Upper lobe of left lung (tissue), 6 donors: ENCODE measurements at regions not wholly inside any gene's neighbourhood (a gene's known extent, or its start where the extent isn't known, plus 50 kb on each side); places are given as distances from the start of the nearest gene placed in this dataset.

Experiments used
- ATAC-seq, 2 donors: fragments of 200-7000 bp; cut with Tn5 transposase; one replicate each; pipeline ENCODE4 v1.9.1; 2022; ENCODE audit warnings: mild to moderate bottlenecking in 2 of 2, moderate library complexity in 2 of 2; ENCODE audit not compliant: low FRiP score in 2 of 2
- DNase-seq, 2 donors: peaks; one replicate each; pipeline ENCODE4 v3.0.0-alpha.2; 2019 to 2020
- H3K27ac ChIP-seq, 4 donors: fragments of 200-600 bp; sonication (generic); one replicate each; pipeline ENCODE4 v1.5.1; 2016 to 2019
- H3K27me3 ChIP-seq, 4 donors: fragments of 200-600 bp; sonication (generic); one replicate each; pipeline ENCODE4 v1.5.1; 2017 to 2019
- H3K36me3 ChIP-seq, 4 donors: fragments of 200-600 bp; sonication (generic); one replicate each; pipeline ENCODE4 v1.5.1; 2016 to 2019
- H3K4me1 ChIP-seq, 4 donors: fragments of 200-600 bp; sonication (generic); one replicate each; pipeline ENCODE4 v1.5.1; 2018 to 2019
- H3K4me3 ChIP-seq, 4 donors: fragments of 200-600 bp; sonication (generic); one replicate each; pipeline ENCODE4 v1.5.1; 2017 to 2019; ENCODE audit warnings: mild to moderate bottlenecking in 2 of 4, moderate library complexity in 1 of 4
- H3K9me3 ChIP-seq, 4 donors: fragments of 200-600 bp; sonication (generic); one replicate each; pipeline ENCODE4 v1.5.1; 2018 to 2019
- CTCF ChIP-seq, 6 experiments: fragments of 450-650 bp in 4 of 6; fragments of 200-600 bp in 2 of 6; sonication (generic) in 2 of 6; IDR thresholded peaks; one replicate each; pipeline ENCODE4 v1.5.1; 2016 to 2019; ENCODE audit warnings: antibody characterized with exemption in 6 of 6
- EP300 ChIP-seq, 4 donors: sonication (generic); formaldehyde crosslinking; IDR thresholded peaks; one replicate each; pipeline ENCODE4 v1.5.1; 2017; ENCODE audit warnings: antibody characterized with exemption in 4 of 4, control low read depth in 2 of 4
- POLR2A ChIP-seq, 4 donors: fragments of 450-650 bp; IDR thresholded peaks; one replicate each; pipeline ENCODE4 v1.5.1; 2016 to 2017; ENCODE audit warnings: antibody characterized with exemption in 4 of 4, mild to moderate bottlenecking in 2 of 4
- POLR2AphosphoS5 ChIP-seq, 2 donors: sonication (generic); formaldehyde crosslinking; IDR thresholded peaks; one replicate each; pipeline ENCODE4 v1.5.1; 2017; ENCODE audit warnings: antibody characterized with exemption in 2 of 2
- WGBS, 2 donors: methylation state at CpG; one replicate each; pipeline ENCODE4 v1.1.5; 2017 to 2018; 5-methylcytosine and 5-hydroxymethylcytosine counted together
- donor health status: DM: no; HTN: no; CAD: no; lungs with moderate emphysema.
- donor health status: DM: no; HTN: yes; CAD: no; lungs with severe emphysema.

GRCh38 chr22:27127911-27128310 is 470.5 kb downstream of the MIAT start:
- TF ChIP-seq CTCF (IDR thresholded peaks at IDR 0.05) = no peak
- DNase-seq (no peak), ATAC-seq (no peak)
- Histone ChIP-seq H3K4me3 (no peak overlapping the region), H3K27ac (no peak overlapping the region), H3K36me3 (no peaks in the 10 kb centered on the region), H3K9me3 (no peaks in the 10 kb centered on the region), H3K4me1 (peaks cover 0 to 3% (median 0%) of the 10 kb centered on the region in 4 donors), H3K27me3 (no peaks in the 10 kb centered on the region)
- 70 to 76% methylated on average over 5 of the region's 5 CpGs for WGBS, 2 donors

GRCh38 chr22:27128461-27129085 is 471.2 kb downstream of the MIAT start:
- ATAC-seq = peak in 1 of 2 donors; percentile 23
- Histone ChIP-seq H3K27me3 (no peaks in the 10 kb centered on the region), H3K36me3 (no peaks in the 10 kb centered on the region), H3K4me3 (no peak overlapping the region), H3K9me3 (no peaks in the 10 kb centered on the region), H3K27ac (no peak overlapping the region), H3K4me1 (peaks cover 0 to 3% (median 0%) of the 10 kb centered on the region in 4 donors)
- TF ChIP-seq POLR2AphosphoS5 (IDR thresholded peaks at IDR 0.05) (no peak), CTCF (IDR thresholded peaks at IDR 0.05) (no peak), EP300 (IDR thresholded peaks at IDR 0.05) (no peak), POLR2A (IDR thresholded peaks at IDR 0.05) (no peak)
- DNase-seq = no peak
- 54 to 62% methylated on average over 9 of the region's 9 CpGs for WGBS, 2 donors

- no peaks in the 10 kb centered on the region for H3K9me3 ChIP-seq
- H3K27me3 ChIP-seq = no peaks in the 10 kb centered on the region
- peaks cover 0 to 4% (median 1%) of the 10 kb centered on the region in 4 donors for H3K4me1 ChIP-seq
- no peak for DNase-seq
- 78 to 92% methylated on average over 2 of the region's 2 CpGs for WGBS, 2 donors
- peak in 1 of 2 donors; percentile 41 for ATAC-seq
- H3K27ac ChIP-seq = no peak overlapping the region
- no peak overlapping the region for H3K4me3 ChIP-seq
- TF ChIP-seq POLR2A (IDR thresholded peaks at IDR 0.05) (no peak), POLR2AphosphoS5 (IDR thresholded peaks at IDR 0.05) (no peak), EP300 (IDR thresholded peaks at IDR 0.05) (no peak), CTCF (IDR thresholded peaks at IDR 0.05) (no peak)
- H3K36me3 ChIP-seq = no peaks in the 10 kb centered on the region
Observed at GRCh38 chr22:27129266-27129665, 471.9 kb downstream of the MIAT start.

- no peak for TF ChIP-seq CTCF (IDR thresholded peaks at IDR 0.05)
- no peak for TF ChIP-seq POLR2A (IDR thresholded peaks at IDR 0.05)
- no peak for TF ChIP-seq POLR2AphosphoS5 (IDR thresholded peaks at IDR 0.05)
- no peak for TF ChIP-seq EP300 (IDR thresholded peaks at IDR 0.05)
- no peak for DNase-seq
- no peak overlapping the region for H3K27ac ChIP-seq
- WGBS, 2 donors = 79% methylated on average over 4 of the region's 4 CpGs
- no peak overlapping the region for H3K4me3 ChIP-seq
- H3K27me3 ChIP-seq = no peaks in the 10 kb centered on the region
- no peak for ATAC-seq
- no peaks in the 10 kb centered on the region for H3K9me3 ChIP-seq
- no peaks in the 10 kb centered on the region for H3K36me3 ChIP-seq
- peaks cover 0 to 12% (median 1%) of the 10 kb centered on the region in 4 donors for H3K4me1 ChIP-seq
Observed at GRCh38 chr22:27130906-27131305, 473.5 kb downstream of the MIAT start.

GRCh38 chr22:27131346-27131745 is 474.0 kb downstream of the MIAT start:
- Histone ChIP-seq H3K9me3 (no peaks in the 10 kb centered on the region), H3K27me3 (no peaks in the 10 kb centered on the region), H3K27ac (no peak overlapping the region), H3K4me3 (no peak overlapping the region), H3K4me1 (peaks cover 0 to 12% (median 1%) of the 10 kb centered on the region in 4 donors), H3K36me3 (no peaks in the 10 kb centered on the region)
- no peak for ATAC-seq
- 63 to 72% methylated on average over 4 of the region's 4 CpGs for WGBS, 2 donors
- no peak for DNase-seq
- TF ChIP-seq CTCF (IDR thresholded peaks at IDR 0.05) = no peak
- no peak for TF ChIP-seq EP300 (IDR thresholded peaks at IDR 0.05)
- TF ChIP-seq POLR2A (IDR thresholded peaks at IDR 0.05) = no peak
- no peak for TF ChIP-seq POLR2AphosphoS5 (IDR thresholded peaks at IDR 0.05)
